Inflammatory macrophage treated with lipopolysaccharide for 4 hours (primary cell): ENCODE measurements at regions not wholly inside any gene's neighbourhood (a gene's known extent, or its start where the extent isn't known, plus 50 kb on each side); places are given as distances from the start of the nearest gene placed in this dataset.
"Not testable (repeated sequence)": the region's sequence is repeated elsewhere in the genome, so short reads cannot be mapped to it uniquely, and the experiment has no call there.

ENCODE experiments used
- DNase-seq: peaks from one replicate; pipeline ENCODE4 v3.0.0-alpha.2; 2020

DNA sequence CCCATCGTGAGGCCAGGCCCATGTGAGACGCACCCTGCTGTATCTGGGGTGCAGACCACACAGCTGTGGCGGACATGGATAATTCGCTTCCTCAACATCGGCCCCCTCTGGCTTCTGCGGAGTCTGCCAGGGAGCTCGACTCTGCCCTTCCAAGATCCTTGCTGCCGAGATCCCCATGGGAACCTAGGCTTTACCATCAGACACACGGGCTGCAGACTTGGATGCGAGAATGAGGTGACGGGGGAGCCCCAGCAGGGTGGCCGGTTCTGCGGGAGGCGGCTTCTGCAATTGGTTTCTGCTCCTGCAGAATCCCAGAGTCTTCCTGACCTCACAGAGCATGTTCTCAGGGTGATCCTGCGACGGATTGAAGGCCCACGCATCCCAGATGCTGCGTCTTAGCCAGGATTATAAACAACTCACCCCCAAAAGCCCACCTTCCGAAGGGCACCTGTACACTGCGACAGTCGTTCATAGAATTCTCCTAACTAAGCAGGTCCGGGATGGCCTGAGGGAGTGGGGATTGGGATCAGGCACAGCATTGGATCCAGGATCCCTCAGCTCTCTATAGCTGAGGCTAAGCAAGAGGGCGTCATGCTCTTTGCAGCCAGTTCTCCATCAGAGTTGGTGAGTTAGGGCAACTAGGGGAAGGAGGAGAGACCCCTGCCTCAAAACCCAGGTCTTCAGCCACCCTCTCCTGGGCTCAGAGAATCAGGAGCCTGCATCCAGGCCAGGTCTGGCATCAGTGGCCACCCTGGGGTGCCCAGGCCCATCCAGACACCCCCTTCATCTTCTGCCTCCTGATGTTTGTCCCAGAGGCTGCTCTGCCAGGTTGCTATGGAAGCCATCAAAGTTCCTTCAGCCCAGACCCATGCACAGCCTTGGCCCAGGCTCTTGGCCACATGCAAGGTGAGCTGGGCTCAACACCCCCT is 74.7 kb upstream of the SNTG2 start:
- DNase-seq: no peak

DNA sequence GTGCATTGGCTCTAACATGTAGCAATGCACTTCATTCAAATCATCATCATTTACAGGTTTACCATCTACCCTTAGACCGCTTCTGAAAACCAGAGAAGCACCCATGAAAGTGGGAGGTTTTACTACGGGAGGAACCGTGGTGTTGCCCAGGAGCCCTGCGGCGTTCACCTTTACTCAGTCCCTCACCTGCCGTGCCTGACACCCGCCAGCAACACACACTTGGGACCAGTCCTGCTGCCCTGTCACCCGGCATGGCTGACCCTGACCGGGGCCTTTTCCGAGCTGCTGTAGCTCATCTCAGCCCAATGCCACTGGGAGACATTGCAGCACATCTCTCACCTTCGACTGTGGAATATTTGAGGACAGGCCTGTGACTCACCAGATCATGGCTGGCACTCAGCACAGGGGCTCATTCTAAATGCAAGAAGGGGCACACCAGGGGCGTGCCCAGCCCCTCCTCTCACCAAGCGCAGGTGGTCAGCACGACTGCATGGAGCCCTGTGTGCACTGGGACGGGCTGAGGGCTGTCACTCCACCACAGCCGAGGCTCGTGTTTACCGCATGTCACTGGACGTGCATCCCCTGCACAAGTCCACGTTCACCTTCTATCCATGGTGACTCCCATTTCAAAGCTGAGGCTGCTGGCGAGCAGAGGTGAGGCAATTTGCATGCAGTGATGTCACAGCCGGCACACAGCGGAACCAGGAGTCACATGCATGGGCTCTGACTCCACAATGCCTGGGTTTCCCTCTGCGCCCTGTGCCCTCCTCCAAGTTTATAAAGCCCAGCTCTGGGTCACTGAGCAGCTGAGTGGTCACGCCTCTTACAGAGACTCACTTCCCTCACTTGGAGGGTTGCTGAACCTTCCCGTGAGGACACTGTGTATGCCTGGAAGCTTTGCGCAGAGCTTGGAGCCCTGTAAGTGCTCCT is 76.7 kb upstream of the SNTG2 start:
- no peak for DNase-seq

DNA sequence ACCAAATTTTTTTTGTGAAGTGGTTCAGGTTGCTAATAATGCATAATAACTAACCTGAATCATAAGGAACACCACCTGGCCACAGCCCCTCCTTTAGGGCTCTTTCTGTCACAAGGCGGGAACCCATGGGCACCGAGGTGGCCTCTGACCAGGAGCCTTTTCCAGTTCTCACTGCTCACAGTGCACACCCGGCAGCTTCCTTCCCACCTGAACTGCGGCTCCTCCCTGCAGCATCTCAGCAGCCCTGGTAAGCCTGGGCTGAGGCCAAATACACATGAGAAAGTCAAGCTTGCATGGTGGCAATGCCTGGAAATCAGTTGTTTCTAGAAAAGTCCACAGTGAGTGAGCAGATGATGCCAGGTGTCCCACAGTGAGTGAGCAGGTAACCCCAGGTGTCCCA is 77.6 kb upstream of the SNTG2 start:
- DNase-seq: no peak

DNA sequence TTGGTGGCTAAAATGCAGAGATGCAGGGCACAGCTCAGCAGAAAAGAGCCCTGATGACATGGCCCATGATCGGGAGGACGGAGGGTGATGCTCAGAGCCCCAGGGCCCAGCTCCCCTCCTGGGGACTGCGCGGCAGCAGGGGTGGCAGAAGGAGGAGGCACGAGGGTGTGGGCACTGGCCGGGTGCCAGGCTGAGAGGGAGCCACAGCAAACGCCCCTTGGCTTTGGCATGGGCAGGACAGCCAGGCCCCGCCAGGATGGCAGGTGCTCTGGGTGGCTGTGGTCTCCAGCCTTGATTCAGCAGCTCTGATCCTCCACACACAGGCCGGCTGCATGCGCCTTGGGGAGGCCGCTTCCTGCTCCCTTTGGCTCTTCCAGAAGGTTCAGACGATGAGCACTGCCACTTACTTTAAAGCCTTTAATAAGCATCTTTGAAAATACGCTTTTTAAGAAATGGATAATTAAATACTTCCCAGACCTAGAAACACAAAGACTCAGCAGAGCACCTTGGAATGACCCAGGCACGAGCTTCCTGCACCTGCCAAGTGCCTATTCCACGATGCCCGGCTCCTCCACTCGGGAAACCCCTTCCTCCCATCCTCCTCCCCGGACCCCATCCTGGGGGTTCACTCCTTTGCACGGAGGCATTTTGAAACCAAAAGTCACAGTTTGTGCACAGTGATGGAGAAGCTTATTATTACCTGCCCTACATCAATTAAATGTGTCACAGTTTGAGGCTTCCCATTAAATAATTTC is 78.5 kb upstream of the SNTG2 start:
- no peak for DNase-seq

DNA sequence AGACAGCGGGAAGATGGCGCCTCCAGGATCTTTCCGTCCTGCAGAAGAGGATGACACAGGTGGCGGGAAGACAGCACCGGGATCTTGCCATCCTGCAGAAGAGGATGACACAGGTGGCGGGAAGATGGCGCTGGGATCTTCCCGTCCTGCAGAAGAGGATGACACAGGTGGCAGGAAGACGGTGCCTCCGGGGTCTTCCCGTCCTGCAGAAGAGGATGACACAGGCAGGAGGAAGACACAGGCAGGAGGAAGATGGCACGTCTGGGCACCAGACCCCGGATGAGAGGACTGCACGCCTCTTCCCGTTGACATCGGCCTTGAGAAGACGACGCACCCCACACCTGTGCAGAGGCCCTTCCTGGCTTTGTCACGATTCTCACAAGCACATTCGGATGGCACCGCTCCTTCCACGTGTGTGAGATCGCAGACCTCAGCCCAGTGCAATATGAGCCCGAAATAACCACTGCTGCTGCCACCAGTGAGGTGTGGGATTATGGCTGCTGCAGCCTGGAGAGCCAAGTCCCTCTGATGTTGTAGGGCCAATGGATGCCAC is 79.4 kb upstream of the SNTG2 start:
- no peak for DNase-seq

DNA sequence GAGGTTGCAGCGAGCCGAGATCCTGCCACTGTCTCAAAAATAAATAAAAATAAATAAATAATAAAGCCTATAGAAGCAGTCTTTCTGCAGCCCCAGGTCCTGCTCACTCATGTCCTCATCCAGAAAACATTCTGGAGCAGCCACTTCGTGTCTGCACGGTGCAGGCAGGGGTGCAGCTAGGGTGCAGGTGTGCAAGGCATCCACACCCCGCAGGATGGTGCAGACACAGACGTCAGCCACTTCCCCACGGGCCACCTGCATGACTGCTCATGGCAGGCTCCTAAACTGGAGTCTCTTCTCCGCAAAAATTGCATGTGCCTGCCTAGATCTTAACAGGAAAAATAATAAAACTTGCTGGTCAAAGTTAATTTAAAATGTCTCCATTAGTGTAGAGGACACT is 80.2 kb upstream of the SNTG2 start:
- DNase-seq: no peak

DNA sequence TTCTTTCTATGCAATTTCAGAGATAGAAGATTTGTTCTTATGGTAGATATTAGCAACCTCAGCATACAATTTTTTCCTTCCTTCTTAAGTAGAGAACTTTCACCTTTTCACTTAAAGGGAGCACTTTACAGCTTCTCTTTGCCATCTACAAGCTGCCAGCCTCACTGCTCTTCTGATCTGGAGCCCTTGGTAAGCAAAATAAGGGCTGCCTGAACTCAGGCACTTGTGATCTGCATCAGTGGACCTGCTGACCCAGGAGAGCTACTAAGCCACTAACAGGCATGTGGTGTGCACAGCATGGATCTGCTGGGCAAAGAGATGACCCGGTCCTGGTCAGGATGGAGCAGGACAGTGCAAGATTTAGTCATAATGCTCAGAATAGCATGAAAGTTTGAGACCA is 80.8 kb upstream of the SNTG2 start:
- no peak for DNase-seq

DNA sequence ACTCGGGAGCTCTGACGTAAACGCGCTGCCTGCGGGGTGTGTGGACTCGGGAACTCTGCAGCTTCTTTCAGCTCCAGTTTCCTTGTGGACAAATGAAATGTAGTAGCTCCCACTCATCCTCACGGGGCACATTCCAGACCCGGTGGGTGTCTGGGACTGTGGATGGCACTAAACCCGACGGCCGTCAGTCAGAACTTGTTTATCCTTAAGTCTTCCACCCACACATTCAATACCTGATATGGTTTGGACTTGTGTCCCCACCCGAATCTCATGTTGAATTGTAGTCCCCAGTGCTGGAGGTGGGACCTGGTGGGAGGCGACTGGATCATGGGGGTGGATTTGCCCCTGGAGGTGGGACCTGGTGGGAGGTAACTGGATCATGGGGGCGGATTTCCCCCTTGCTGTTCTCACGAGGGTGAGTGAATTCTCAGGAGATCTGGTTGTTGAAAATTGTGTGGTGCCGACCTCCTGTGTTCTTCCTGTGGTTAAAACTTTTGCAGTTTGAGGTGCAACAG is 81.2 kb upstream of the SNTG2 start:
- DNase-seq: no peak

DNA sequence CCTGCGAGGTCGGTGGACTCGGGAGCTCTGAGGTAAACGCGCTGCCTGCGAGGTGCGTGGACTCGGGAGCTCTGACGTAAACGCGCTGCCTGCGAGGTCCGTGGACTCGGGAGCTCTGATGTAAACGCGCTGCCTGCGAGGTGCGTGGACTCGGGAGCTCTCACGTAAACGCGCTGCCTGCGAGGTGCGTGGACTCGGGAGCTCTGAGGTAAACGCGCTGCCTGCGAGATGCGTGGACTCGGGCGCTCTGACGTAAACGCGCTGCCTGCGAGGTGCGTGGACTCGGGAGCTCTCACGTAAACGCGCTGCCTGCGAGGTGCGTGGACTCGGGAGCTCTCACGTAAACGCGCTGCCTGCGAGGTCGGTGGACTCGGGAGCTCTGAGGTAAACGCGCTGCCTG is 81.8 kb upstream of the SNTG2 start:
- DNase-seq: not testable (repeated sequence)

DNA sequence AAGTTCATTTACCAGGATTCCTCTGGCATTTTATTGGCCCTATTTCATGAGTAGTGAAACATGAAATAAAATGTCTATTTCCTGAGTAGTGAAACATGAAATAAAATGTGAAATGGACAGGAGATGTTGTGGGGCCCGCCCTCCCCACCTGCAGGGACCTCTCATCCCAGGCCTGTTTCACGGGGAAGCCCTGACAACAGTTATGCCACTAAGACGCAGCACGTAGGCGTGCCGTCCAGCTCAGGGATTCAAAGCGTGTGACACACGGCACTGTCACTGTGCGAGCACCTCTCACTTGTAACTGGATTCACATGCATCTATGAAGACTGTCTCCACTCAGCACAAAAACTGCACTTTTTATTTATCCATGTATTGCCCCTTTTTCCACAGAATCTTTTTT is 83.4 kb upstream of the SNTG2 start:
- DNase-seq: no peak

DNA sequence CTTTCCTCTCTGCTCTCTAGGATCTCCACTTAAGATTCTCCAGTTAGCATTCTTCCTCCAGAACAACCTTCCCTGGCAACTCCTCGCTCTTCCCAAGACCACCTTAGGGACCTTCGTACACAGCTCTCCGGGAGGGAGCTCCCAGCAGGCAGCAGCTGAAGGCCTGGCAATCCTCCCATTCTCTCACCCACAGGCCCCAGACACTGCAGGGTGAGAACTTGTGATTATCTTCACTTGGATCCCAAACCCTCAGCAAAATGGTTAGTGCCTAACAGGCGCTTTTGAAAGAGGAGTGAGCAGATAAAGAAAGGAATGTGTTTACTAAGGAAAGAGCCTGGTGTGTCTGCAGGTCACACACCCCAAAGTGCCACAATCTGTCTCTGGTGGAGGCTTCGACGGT is 83.8 kb upstream of the SNTG2 start:
- no peak for DNase-seq

DNA sequence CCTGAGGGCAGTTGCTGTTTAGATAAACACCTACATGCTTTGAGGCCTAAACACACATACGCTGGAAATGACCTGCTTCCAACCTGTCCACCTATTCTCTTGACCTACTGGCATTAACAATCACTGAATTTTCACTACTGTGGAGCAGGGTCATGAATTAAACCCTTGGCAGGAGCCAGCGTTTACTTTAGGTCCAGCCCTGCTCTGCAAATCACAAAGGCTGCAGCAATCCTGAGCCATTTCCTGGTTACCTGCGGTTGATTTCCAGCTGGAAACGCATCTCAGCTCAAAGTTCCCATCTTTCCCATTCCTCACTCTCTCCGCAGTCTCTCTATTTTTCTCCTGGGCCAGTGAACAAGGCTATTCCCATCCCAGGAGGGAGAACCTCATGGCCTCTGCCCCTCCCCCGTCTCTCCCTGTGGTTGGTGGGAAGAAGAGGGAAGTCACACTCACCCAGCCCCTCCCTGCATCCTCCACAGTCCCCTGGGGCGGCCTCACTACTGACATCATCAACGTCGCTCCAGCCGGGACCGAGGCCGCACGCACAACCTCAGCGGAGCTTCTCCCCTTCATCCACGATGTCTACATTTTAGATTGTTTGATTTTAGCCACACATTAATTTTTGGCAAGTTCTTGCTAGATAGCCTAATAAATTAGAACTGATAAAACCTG is 84.5 kb upstream of the SNTG2 start:
- DNase-seq: no peak

DNA sequence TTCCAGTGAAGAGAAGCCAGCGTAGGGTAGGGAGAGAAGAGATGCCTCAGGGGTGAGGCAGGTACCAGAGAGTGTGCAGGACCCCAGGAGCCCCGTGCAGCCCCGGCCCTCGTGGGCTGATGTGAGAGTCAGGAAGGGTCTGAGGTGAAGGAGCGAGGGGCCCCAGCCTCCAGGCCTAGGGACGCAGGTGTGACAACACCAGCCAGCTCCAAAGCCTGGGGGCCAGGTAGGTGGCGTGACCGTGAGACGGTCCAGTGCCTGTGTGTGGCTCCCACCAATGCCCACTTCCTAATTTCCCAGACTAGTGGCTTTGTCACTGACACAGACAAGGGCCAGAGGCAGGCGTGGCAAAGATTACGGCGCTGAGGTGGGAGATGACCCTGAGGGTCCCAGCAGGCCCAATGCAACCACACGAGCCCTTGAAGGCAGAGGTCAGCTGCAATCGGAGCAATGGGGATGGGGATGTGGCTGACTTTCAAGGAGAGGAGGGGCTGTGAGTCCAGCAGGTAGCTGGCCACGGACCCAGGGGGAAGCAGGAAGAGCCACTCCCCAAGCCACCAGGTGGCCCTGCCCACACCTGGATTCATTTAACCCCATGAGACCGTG is 86.0 kb upstream of the SNTG2 start:
- no peak for DNase-seq

DNA sequence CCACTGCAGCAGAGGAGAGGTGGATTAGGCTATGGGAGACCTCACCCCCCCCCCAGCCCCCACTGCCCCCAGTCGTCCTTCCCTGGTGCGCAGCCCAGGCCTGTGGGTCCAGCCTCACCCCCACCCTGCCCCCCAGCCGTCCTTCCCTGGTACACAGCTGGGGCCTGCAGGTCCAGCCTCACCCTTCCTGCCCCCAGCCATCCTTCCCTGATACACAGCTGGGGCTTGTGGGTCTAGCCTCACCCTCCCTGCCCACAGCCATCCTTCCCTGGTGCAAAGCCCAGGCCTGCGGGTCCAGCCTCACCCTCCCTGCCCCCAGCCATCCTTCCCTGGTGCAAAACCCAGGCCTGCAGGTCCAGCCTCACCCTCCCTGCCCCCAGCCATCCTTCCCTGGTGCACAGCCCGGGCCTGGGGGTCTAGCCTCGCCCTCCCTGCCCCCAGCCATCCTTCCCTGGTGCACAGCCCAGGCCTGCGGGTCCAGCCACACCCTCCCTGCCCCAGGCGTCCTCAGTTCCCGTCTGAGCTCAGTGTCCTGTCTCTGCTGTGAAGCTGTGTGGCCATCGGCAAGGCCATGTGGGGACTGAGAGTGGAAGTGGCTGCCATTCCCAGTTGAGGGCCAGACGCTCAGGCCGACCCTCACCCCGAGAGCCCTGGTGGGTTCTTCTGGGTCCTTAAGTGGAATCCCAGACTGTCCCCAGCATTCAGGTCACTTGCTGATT is 86.8 kb upstream of the SNTG2 start:
- DNase-seq: no peak

DNA sequence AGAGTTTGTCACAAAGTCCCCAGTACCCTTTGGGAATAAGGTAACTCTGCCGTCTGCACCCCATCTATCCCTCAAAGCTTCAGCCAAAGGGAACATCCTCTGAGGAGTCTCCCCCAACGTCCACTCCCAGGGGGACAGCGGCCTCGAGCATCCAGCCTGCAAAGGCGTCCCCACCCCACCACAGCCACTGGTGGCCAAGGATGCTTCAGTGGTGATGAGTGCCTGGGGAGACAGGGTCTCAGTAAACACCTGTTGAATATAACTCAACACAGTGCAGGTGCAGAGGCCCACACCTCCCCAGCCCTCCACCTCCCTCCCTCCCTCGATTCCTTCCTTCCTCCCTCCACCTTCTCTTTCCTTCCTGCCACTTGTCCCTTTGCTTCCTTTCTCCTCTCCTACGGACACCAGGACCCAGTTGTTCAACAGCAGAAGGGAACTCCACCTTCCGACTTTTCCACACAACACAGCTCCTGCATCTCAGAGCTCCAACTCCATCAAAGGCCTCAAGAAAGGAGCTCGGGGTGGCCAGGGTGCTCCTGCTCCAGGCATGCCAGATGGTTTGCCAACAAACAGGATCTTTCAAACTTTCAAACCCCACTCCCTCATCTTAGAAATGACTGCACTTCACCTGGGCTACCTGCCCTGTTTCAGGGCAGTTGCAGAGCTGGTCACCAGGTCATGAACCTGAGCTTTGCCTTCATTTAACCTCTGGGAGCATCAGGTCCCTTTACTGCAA is 87.8 kb upstream of the SNTG2 start:
- DNase-seq: no peak

DNA sequence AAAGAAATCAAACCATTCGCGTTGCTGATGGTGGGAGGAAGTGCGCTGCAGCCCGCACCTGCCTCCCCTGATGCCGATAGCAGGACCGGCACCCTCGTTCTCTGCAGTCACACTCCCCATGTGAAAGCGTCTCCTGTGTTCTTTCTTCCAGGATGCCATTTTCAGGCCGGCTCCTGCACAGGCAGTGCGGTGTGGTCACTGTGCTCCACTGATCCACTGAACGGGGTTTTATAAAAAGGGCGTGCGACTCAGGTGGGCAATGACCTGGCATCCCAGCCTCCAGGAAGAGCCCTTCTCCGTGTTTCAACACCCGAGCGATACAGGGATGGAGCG is 88.3 kb upstream of the SNTG2 start:
- DNase-seq: no peak

DNA sequence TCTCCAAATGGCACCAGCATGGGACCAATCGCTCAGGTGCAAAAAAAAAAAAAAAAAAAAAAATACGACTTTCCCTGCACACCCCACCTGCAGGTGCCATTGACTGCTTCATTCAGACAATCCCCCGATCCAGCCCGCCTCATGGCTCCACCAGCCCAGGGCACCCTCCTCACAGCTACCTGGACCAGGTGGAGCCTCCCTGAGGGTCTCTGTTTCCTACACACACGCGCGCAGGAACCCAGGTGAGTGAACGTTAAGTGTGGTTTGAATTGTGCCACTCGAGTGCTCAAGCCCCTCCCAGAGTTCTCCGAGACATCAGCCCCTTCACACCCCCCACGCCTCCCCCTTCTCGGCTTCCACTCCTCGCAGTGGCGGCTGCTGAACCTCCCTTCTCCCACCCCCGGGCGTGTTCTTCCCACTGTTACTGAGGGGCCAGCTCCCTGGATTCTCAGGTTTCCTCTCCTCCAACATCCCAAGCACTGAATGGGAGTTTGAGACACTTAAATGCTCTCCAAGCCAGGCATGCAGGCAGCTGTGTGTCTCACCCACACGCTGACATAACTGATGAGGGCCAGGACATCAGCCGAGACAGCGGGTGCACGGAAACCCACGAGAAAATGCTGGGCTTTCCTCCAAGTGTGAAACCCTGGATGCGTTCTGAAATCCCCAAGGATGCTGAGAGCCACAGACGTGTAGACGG is 88.8 kb upstream of the SNTG2 start:
- DNase-seq: no peak

DNA sequence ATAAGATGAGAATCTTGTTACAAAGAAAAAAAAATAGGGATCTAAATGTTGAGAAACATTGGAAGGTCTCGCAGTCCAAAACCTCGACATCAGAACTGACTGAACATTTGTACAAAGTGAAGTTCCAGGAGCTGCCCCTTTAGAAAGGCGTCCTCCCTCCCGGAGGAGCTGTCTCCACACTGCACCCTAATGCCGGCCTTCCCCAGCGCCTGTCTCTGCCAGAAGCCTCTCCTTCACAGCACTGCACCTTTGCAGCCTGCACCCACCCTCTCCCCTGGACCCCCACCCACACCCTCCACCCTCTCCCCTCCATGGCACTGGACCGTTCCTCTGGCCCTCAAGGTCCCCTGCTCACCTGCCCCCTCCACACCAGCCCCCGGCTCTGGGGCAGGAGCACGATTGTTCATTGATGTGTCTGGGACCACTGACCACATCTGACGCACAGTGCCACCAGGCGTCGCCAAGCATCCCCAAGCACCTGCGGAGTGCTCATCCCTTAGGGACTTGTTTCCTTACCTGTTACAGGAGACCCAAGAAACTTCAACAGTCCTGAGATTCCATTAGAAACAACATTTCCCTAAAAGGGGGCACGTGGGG is 90.3 kb upstream of the SNTG2 start:
- no peak for DNase-seq

DNA sequence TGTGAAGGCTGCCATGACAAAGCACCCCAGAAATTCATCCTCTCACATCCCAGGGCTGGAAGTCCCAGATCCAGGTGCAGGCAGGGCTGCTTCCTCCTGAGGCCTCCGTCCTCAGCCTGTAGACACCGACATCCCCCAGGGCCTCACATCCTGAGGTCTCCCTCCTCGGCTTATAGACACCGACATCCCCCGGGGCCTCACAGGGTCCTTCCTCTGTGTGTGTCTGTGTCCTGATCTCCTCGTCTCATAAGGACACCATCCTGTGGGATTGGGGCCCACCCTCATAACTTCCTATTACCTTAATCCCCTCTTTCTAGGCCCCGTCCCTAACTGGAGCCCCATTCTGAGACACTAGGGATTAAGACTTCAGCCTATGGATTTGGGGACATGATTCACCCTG is 92.0 kb upstream of the SNTG2 start:
- no peak for DNase-seq
